ENCODE measurements at regions not wholly inside any gene's neighbourhood (a gene's known extent, or its start where the extent isn't known, plus 50 kb on each side); places are given as distances from the start of the nearest gene placed in this dataset.

GRCh38 chr2:146129231-146129630 is 1609.3 kb upstream of the ZEB2 start:
- no peak overlapping the region for H3K27ac ChIP-seq
- DNase-seq (ENCODE audit: low spot score in 2 of 2) = no peak
- no peaks in the 10 kb centered on the region for H3K36me3 ChIP-seq
- no peaks in the 10 kb centered on the region for H3K27me3 ChIP-seq
- 74% methylated on average over 2 of the region's 2 CpGs for WGBS
- H3K9me3 ChIP-seq = no peaks in the 10 kb centered on the region
- H3K4me3 ChIP-seq = no peak overlapping the region
- TF ChIP-seq EP300 (IDR thresholded peaks at IDR 0.05) (no peak), POLR2AphosphoS5 (IDR thresholded peaks at IDR 0.05) (no peak), POLR2A (IDR thresholded peaks at IDR 0.05) (no peak)
- TF ChIP-seq, protein P1, sequence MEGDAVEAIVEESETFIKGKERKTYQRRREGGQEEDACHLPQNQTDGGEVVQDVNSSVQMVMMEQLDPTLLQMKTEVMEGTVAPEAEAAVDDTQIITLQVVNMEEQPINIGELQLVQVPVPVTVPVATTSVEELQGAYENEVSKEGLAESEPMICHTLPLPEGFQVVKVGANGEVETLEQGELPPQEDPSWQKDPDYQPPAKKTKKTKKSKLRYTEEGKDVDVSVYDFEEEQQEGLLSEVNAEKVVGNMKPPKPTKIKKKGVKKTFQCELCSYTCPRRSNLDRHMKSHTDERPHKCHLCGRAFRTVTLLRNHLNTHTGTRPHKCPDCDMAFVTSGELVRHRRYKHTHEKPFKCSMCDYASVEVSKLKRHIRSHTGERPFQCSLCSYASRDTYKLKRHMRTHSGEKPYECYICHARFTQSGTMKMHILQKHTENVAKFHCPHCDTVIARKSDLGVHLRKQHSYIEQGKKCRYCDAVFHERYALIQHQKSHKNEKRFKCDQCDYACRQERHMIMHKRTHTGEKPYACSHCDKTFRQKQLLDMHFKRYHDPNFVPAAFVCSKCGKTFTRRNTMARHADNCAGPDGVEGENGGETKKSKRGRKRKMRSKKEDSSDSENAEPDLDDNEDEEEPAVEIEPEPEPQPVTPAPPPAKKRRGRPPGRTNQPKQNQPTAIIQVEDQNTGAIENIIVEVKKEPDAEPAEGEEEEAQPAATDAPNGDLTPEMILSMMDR (IDR thresholded peaks at IDR 0.05) = no peak
- no peaks in the 10 kb centered on the region for H3K4me1 ChIP-seq

DNA sequence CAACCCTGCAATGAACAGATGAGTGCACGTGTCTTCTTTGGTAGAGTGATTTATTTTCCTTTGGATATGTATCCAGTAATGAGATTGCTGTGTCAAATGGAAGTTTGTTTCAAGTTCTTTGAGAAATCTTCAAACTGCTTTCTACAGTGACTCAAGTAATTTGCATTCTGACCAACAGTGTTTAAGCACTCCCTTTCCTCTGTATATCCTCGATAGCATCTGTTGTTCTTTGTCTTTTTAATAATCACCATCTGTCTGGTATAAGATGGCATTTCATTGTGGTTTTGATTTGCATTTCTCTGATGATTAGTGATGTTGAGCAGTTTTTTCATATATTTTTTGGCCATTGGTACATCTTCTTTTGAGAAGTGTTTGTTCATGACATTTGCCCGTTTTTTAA is 1608.3 kb upstream of the ZEB2 start:
- WGBS = 68% methylated on average over 3 of the region's 3 CpGs
- Histone ChIP-seq H3K27me3 (no peaks in the 10 kb centered on the region), H3K4me1 (no peaks in the 10 kb centered on the region), H3K4me3 (no peak overlapping the region), H3K27ac (no peak overlapping the region), H3K36me3 (no peaks in the 10 kb centered on the region), H3K9me3 (no peaks in the 10 kb centered on the region)
- DNase-seq (ENCODE audit: low spot score in 2 of 2) = no peak
- no peak for TF ChIP-seq POLR2AphosphoS5 (IDR thresholded peaks at IDR 0.05)
- TF ChIP-seq, protein P1 (IDR thresholded peaks at IDR 0.05) = no peak
- TF ChIP-seq EP300 (IDR thresholded peaks at IDR 0.05) = no peak
- no peak for TF ChIP-seq POLR2A (IDR thresholded peaks at IDR 0.05)

DNA sequence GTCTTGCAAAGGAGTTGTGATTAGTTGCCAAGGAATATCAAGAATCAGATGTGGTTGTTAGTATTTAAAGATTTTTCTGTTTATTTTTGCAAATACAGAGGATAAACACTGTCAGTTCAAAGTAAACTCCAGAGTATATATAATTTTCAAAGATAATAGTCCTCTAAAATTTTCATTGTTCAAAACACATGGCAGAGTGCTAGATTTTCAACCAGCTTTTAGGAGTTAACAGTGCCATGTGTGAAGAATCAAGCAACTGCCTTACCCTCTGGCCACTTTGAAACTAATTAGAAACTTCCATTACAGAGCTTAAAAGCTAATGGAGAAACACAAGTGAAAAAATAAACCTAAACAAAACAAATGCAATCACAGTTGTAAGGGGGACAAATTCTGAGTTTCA is 1605.6 kb upstream of the ZEB2 start:
- H3K27me3 ChIP-seq = no peaks in the 10 kb centered on the region
- no peak overlapping the region for H3K4me3 ChIP-seq
- TF ChIP-seq, protein P1 (IDR thresholded peaks at IDR 0.05) = no peak
- TF ChIP-seq POLR2A (IDR thresholded peaks at IDR 0.05) = no peak
- TF ChIP-seq EP300 (IDR thresholded peaks at IDR 0.05) = no peak
- TF ChIP-seq POLR2AphosphoS5 (IDR thresholded peaks at IDR 0.05) = no peak
- no peaks in the 10 kb centered on the region for H3K36me3 ChIP-seq
- H3K9me3 ChIP-seq = no peaks in the 10 kb centered on the region
- no peak overlapping the region for H3K27ac ChIP-seq
- DNase-seq (ENCODE audit: low spot score in 2 of 2) = no peak
- no peaks in the 10 kb centered on the region for H3K4me1 ChIP-seq

DNA sequence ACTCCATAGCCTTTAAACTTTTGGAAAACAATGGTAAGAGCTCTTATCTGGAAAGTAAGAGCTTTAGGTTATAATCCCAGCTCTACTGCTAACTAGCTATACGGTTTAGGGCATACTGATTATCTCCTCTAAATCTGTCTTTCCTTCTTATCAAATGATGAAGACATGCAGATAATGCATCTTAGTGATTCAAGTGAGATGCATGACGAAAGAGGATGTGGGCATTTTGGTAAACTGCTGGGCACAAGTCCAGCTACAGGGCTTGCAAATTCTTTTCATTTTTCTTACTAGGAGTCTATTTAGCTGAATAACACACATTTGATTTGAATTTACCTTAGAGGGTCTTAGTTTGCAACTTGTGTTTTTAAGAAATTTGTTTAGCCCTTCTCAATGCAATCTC is 1604.8 kb upstream of the ZEB2 start:
- TF ChIP-seq, protein P1 (IDR thresholded peaks at IDR 0.05) = no peak
- TF ChIP-seq POLR2AphosphoS5 (IDR thresholded peaks at IDR 0.05) = no peak
- TF ChIP-seq POLR2A (IDR thresholded peaks at IDR 0.05) = no peak
- no peak for TF ChIP-seq EP300 (IDR thresholded peaks at IDR 0.05)
- 51% methylated on average over 2 of the region's 2 CpGs for WGBS
- Histone ChIP-seq H3K4me3 (no peak overlapping the region), H3K4me1 (no peaks in the 10 kb centered on the region), H3K27ac (no peak overlapping the region), H3K27me3 (no peaks in the 10 kb centered on the region), H3K9me3 (no peaks in the 10 kb centered on the region), H3K36me3 (no peaks in the 10 kb centered on the region)
- no peak for DNase-seq (ENCODE audit: low spot score in 2 of 2)

DNA sequence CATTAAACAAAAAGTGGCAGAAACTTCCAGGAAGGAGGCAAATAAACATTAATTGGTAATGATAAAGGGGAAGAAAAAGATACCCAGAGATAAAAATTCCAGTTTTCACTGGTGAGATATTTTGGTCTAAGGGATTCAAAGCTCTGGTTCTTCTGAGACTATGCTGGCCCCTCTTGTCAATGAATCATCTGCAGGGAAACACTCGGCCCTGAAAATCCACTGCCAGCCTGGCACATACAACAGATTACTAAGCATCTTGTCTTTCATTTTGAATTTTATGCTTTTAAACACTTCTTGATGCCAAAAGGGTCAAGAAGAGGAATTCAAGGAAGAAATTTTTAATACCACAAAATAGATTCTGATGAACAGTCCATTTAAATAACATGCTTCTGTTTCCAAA is 1603.8 kb upstream of the ZEB2 start:
- H3K27ac ChIP-seq = no peak overlapping the region
- H3K4me3 ChIP-seq = no peak overlapping the region
- H3K27me3 ChIP-seq = no peaks in the 10 kb centered on the region
- no peaks in the 10 kb centered on the region for H3K36me3 ChIP-seq
- H3K4me1 ChIP-seq = no peaks in the 10 kb centered on the region
- 46% methylated on average over 1 of the region's 1 CpG for WGBS
- DNase-seq (ENCODE audit: low spot score in 2 of 2) = no peak
- no peak for TF ChIP-seq POLR2A (IDR thresholded peaks at IDR 0.05)
- no peak for TF ChIP-seq POLR2AphosphoS5 (IDR thresholded peaks at IDR 0.05)
- no peak for TF ChIP-seq EP300 (IDR thresholded peaks at IDR 0.05)
- TF ChIP-seq, protein P1 (IDR thresholded peaks at IDR 0.05) = no peak
- H3K9me3 ChIP-seq = no peaks in the 10 kb centered on the region

Data from suprapubic skin (tissue), 4 donors.